ENCODE measurements at regions not wholly inside any gene's neighbourhood (a gene's known extent, or its start where the extent isn't known, plus 50 kb on each side); places are given as distances from the start of the nearest gene placed in this dataset.

DNA sequence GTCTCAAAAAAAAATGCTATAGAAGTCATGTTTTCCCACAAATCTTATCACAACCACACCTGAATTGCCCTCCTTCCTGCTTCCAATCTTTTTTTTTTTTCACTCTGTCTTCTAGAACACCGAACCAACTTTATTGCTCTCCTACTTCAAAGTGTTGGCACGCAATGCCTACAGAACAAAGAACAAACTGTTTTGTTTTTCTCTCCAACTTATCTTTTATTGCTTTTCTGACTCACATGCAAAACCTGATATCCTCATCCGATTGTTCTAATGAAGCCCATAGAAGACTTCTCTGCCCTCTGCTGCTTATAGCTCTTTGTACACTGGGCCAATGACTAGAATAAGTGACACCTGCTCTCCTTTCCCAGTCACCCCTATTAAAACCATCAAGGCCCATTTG lies 602.8 kb downstream of the EPHA4 start:
- H3K27ac ChIP-seq = no peak overlapping the region
- 48 to 66% (median 53%) methylated on average over 3 of the region's 3 CpGs for WGBS, 4 donors
- no peak for DNase-seq
- no peaks in the 10 kb centered on the region for H3K4me1 ChIP-seq (replicated peaks in 1 of 2)
- intact Hi-C loops (cut with DNase I) = no loop called here
- no peaks in the 10 kb centered on the region for H3K9me3 ChIP-seq (replicated peaks in 1 of 3)
- H3K36me3 ChIP-seq (replicated peaks in 1 of 2) = no peaks in the 10 kb centered on the region
- TF ChIP-seq POLR2A (IDR thresholded peaks at IDR 0.05) = no peak
- TF ChIP-seq, protein P1, sequence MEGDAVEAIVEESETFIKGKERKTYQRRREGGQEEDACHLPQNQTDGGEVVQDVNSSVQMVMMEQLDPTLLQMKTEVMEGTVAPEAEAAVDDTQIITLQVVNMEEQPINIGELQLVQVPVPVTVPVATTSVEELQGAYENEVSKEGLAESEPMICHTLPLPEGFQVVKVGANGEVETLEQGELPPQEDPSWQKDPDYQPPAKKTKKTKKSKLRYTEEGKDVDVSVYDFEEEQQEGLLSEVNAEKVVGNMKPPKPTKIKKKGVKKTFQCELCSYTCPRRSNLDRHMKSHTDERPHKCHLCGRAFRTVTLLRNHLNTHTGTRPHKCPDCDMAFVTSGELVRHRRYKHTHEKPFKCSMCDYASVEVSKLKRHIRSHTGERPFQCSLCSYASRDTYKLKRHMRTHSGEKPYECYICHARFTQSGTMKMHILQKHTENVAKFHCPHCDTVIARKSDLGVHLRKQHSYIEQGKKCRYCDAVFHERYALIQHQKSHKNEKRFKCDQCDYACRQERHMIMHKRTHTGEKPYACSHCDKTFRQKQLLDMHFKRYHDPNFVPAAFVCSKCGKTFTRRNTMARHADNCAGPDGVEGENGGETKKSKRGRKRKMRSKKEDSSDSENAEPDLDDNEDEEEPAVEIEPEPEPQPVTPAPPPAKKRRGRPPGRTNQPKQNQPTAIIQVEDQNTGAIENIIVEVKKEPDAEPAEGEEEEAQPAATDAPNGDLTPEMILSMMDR (IDR thresholded peaks at IDR 0.05) = no peak
- no peaks in the 10 kb centered on the region for H3K27me3 ChIP-seq
- H3K4me3 ChIP-seq = no peak overlapping the region

DNA sequence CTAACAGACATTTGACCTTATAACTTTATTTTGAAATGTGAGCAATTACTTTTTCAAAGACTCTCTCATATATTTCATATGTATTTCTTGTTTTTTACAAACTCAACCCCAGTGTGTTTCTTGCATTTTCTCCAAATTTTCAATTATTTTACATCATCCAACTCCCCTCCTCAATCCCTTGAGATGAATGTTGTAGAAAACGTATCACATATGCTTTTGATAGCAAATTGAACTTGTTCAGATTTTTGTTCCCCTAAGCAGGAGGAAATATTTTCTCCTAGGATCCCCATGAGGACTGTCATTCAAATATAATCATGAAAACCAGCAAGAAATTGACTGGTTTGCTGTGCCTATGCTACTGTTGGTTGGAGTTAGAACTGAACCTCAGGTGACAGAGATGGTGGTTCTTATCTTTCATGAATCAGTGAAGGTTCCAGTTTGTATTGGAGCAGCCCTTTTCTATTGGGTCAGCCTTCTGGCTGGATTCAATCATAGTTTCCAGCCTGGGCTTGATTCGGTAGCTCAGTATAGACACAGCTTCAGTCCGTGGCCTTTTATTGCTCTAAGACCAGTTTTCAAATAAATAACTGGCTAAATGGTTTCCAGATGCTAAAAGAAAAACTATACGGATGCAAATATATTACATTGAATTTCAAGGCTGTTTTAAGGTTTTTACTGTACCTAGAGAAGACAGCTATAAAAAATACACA lies 591.0 kb downstream of the EPHA4 start:
- Histone ChIP-seq H3K27ac (no peak overlapping the region), H3K27me3 (no peaks in the 10 kb centered on the region), H3K4me1 (replicated peaks in 1 of 2) (no peaks in the 10 kb centered on the region), H3K36me3 (replicated peaks in 1 of 2) (no peaks in the 10 kb centered on the region), H3K9me3 (replicated peaks in 1 of 3) (no peaks in the 10 kb centered on the region), H3K4me3 (no peak overlapping the region)
- no peak for DNase-seq
- 80 to 91% (median 83%) methylated on average over 4 of the region's 4 CpGs for WGBS, 4 donors
- TF ChIP-seq, protein P1 (IDR thresholded peaks at IDR 0.05) = no peak
- TF ChIP-seq POLR2A (IDR thresholded peaks at IDR 0.05) = no peak
- intact Hi-C loops (cut with DNase I) = no loop called here

GRCh38 chr2:220981926-220982325 lies 590.2 kb downstream of the EPHA4 start:
- Histone ChIP-seq H3K4me1 (replicated peaks in 1 of 2) (no peaks in the 10 kb centered on the region), H3K27me3 (no peaks in the 10 kb centered on the region), H3K36me3 (replicated peaks in 1 of 2) (no peaks in the 10 kb centered on the region), H3K9me3 (replicated peaks in 1 of 3) (no peaks in the 10 kb centered on the region), H3K27ac (no peak overlapping the region), H3K4me3 (no peak overlapping the region)
- TF ChIP-seq POLR2A (IDR thresholded peaks at IDR 0.05) = no peak
- TF ChIP-seq, protein P1 (IDR thresholded peaks at IDR 0.05) = no peak
- 79 to 93% (median 82%) methylated on average over 6 of the region's 6 CpGs for WGBS, 4 donors
- intact Hi-C loops (cut with DNase I) = no loop called here
- DNase-seq = no peak

GRCh38 chr2:220985561-220985960 lies 586.5 kb downstream of the EPHA4 start:
- H3K9me3 ChIP-seq (replicated peaks in 1 of 3) = no peaks in the 10 kb centered on the region
- 80 to 91% (median 85%) methylated on average over 4 of the region's 4 CpGs for WGBS, 4 donors

More at GRCh38 chr2:220985561-220985960, 586.5 kb downstream of the EPHA4 start:
- no peaks in the 10 kb centered on the region for H3K4me1 ChIP-seq (replicated peaks in 1 of 2)
- no peaks in the 10 kb centered on the region for H3K27me3 ChIP-seq
- no peaks in the 10 kb centered on the region for H3K36me3 ChIP-seq (replicated peaks in 1 of 2)
- intact Hi-C loops (cut with DNase I) = no loop called here
- DNase-seq = no peak
- no peak overlapping the region for H3K27ac ChIP-seq
- no peak overlapping the region for H3K4me3 ChIP-seq
- no peak for TF ChIP-seq POLR2A (IDR thresholded peaks at IDR 0.05)
- TF ChIP-seq, protein P1 (IDR thresholded peaks at IDR 0.05) = no peak
